NOMO-1 treated with dmso at 0.1 percent for 144 hours (cell line): ENCODE measurements at regions not wholly inside any gene's neighbourhood (a gene's known extent, or its start where the extent isn't known, plus 50 kb on each side); places are given as distances from the start of the nearest gene placed in this dataset.
"Not testable (repeated sequence)": the region's sequence is repeated elsewhere in the genome, so short reads cannot be mapped to it uniquely, and the experiment has no call there.

Experiments used
- DNase-seq: peaks from one replicate; lab custom pipeline; 2025; ENCODE audit not compliant: unreplicated experiment; lab: John Stamatoyannopoulos, UW

DNA sequence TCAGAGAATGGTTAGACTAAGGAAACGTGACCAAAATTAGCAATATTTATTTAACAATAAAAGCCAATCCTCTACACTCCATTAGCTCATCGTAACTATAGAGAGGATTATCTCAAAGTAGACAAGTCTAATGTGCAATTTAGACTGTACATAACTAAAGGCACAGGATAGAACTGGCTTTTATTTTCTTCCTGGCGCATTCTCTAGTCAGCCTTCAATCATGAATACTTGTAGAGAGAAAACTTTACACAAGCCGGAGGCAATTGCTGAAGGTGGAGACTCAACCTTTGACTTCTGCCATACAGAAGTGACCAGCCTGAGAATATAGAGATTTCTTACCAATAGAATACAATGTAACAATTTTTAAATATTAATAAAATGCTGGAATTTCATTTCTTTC is 777.9 kb downstream of the LTN1 start:
- no peak for DNase-seq

GRCh38 chr21:28213261-28213660 is 779.4 kb downstream of the LTN1 start:
- DNase-seq: no peak

GRCh38 chr21:28212061-28212460 is 780.6 kb downstream of the LTN1 start:
- DNase-seq: no peak

DNA sequence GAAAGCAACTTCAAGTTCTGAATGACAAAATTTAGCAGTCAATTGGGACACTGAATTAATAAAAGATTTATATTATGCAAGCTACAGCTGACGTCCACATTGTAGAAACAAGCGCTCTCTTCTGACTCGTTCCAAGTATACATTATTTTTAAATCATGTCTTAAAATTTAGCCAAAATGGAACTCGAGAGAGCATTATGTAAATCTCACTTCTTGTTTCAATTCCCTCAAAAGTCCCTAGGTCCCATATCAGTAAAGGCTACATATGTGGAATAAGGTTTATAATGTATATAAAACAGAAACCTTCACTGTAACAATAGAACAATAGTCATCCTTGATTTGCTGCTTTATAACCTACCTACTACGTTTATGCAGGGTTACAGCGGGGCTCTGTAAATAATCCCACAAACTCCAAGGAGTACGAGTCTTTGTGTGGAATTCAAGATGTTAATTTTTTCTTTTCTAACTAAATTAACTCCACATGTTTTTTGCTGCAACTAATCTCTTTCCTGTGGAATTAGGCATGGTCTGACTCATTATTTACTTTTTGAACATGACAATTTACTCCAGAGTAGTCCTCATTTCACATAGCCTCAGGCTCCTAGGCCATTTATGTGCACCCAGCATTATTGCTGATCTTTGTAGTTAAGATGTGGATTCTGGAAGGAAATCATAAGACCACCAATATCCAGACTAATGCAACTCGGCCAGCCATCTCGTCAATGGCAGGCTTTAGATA is 785.1 kb downstream of the LTN1 start:
- DNase-seq: no peak

DNA sequence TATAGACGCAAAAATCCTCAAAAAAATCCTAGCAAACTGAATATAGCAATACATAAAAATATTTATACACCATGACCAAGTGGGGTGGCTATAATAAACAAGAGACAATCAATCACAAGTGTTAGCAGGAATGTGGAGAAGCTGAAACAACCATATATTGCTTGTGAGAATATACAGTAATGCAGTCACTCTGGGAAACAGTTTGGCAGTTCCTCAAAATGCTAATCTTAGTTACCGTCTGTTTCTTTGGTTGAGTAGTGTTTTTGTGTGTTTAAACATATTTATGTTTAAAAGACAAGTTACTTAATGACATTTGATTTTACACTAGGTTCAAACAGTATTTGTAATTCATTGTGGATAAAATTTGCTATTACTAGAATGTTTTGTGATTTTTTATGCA is 792.0 kb downstream of the LTN1 start:
- DNase-seq: no peak

GRCh38 chr21:28196981-28197380 is 795.7 kb downstream of the LTN1 start:
- DNase-seq: no peak

- DNase-seq: no peak
Observed at GRCh38 chr21:28193189-28193588, 799.5 kb downstream of the LTN1 start.

GRCh38 chr21:28186604-28187003 is 806.1 kb downstream of the LTN1 start:
- no peak for DNase-seq

GRCh38 chr21:28181730-28182129 is 810.9 kb downstream of the LTN1 start:
- no peak for DNase-seq

DNA sequence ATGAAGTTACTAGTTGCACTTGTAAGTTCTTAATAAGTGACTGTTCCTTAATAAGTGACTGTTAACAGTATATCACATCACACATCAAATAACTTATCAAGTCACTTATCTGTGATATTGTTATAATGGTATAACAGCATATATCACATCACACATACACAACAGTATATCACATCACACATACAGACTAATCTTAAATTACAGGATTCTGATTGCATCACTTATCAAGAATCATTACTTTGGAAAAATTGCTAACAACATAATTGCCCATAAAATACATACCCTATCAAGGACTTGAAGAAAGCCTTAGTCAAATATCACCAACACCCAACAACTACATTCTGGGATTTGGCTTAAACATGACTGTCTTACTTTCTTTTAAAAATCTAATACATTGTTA is 813.5 kb downstream of the LTN1 start:
- no peak for DNase-seq

GRCh38 chr21:28177124-28177523 is 815.6 kb downstream of the LTN1 start:
- no peak for DNase-seq

DNA sequence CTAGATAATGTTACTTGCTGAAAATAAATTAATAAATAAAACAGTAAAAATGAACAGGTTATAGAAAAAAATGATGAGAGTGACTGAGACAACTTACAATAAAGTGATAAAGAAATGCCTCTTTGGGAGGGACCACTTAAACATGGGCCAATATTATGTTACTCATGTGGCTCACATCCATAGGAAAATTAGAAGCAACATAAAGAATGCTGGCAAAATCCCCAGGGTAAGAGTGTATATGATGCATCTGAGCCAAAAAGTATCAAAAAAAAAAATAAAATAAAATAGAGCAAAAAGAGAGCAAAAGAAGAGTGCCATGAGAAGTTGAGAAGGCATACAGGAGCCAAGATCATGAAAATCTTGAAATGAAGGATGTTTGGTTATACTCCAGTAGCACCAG is 818.0 kb downstream of the LTN1 start:
- no peak for DNase-seq

DNA sequence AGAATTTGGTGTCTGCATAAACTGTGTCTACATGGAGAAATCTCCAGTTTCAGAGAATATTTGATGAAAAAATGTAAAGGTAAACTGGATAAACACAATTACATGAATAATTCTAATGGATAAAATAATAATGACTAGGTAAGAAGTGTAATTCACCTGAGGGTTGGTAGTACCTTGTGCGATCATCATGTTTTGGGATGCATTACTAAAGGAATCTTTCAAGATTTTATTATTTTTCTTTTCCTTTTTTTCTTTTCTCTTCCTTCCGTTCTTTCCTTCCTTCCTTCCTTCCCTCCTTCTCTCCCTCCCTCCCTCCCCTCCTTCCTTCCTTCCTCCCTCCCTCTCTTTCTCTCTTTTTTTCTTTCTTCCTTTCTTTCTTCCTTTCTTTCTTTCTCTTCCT is 818.7 kb downstream of the LTN1 start:
- DNase-seq: no peak

DNA sequence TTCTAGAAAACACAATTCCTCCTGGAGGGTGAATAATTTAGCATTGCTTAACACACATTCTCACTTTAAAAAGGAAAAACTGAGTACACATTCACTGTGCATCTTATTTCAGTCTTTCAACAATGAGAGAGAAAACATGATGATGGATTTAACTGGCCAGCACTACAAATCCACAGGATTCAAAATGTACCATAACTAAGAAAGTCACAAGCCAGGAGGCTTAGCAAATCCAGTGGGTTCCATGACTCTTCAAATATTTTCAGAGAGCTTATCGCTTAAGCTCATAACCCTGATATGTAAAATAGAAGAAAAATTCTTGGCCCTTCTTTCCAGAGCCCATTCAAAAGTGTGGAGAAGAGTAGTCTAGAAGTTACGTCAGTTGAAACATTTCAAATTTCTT is 820.3 kb downstream of the LTN1 start:
- no peak for DNase-seq

- DNase-seq: no peak
Observed at GRCh38 chr21:28167366-28167765, 825.3 kb downstream of the LTN1 start.

GRCh38 chr21:28164519-28164918 is 828.2 kb downstream of the LTN1 start:
- not testable (repeated sequence) for DNase-seq

DNA sequence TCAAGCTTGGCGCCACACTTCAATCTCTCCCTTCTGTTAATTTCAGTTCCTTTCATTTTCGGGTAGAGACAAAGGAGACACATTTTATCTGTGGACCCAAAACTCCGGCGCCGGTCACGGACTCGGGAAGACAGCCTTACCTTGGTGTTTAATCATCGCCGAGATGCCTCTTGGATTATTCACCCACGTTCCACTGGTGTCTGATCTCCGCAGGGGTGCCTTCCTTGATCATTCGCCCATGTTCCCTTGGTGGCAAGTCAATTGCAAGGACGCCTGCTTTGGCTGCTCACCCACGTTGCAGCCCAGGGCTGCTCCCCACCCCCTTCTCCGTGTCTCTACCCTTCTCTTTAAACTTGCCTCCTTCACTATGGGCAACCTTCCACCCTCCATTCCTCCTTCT is 830.6 kb downstream of the LTN1 start:
- not testable (repeated sequence) for DNase-seq

DNA sequence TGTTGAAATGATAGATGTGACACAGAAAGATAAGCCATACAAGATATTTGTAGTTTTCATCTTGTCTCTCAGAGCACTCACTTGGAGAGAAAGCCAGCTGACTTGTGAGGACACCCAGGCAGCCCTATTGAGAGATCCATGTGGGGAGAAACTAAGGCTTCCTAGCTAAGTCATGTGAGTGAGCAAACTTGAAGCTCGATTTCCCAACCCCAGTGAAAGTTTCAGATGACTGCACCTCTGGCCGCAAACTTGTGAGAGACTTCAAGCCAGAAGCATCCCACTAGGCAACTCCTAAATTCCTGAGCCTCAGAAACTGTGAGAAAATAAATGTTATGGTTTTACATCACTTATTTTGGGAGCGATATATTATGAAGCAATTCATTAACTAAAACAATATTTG is 832.3 kb downstream of the LTN1 start:
- no peak for DNase-seq

DNA sequence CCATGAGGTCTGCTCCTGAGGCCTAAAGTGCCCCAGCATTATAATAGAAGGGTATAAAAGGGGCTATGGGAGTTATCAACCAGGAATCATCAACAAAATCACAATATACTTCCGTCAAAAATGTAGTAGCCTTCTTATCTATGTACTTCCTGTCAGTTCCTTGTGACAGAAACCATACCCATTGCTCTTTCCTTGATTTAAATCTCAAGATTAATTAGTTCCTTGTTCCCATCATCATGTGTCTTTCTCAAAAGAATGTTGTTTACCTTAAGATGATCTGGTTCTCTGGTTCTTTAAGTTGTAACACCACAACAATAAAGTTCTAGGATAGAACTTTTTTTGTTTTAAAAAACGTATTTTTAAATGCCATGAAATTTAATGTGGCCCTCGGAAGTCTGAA is 833.3 kb downstream of the LTN1 start:
- no peak for DNase-seq

- DNase-seq: no peak
Observed at GRCh38 chr21:28156590-28156989, 836.1 kb downstream of the LTN1 start.

DNA sequence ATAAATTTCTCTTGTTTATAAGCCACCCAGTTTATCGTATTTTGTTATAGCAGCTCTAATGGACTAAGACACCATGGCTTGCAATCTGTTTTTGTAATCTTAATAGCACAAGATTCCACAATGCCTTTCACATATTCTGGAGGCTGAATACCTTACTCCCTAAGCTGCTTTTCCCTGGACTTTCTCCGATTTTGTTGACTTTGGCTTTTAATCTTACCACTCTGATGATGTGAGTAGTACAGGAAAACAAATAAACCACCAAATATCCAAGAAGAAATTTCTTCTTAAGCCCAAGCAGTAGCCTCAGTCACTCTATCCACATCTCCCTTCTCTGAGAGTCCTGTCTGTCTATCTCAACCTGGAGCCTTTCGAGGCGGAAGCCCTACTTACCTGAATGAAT is 838.6 kb downstream of the LTN1 start:
- DNase-seq: no peak

- DNase-seq: no peak
Observed at GRCh38 chr21:28152732-28153131, 839.9 kb downstream of the LTN1 start.

DNA sequence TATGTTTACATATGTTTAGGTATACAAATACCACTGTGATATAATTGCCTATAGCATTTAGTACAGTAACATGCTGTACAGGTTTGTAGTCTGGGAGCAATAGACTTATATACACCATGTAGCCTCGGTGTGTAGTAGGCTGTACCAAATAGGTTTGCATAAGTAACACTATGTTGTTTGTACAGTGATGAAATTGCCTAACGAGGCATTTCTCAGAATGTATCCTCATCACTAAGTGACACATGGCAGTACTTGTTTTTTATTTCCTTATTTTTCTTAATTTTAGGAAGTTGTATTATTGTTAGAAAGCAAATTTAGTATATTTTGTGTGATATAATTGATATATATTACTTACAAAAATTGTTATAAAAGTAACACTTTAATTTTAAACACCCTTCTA is 840.9 kb downstream of the LTN1 start:
- DNase-seq: no peak
